Right ventricle myocardium superior (tissue), 1 donor: ENCODE measurements at regions not wholly inside any gene's neighbourhood (a gene's known extent, or its start where the extent isn't known, plus 50 kb on each side); places are given as distances from the start of the nearest gene placed in this dataset.

ENCODE experiments used
- ATAC-seq: fragments of 200-7000 bp; cut with Tn5 transposase; one replicate; pipeline ENCODE4 v1.9.1; 2020; ENCODE audit warnings: mild to moderate bottlenecking; ENCODE audit not compliant: poor library complexity
- DNase-seq: peaks from one replicate; pipeline ENCODE4 v3.0.0-alpha.2; 2020
- intact Hi-C: fragments of 100-400 bp; cut with DNase I; formaldehyde crosslinking; loops from one replicate; pipeline ENCODE4 v1.11.2; 2022
- donor health status: DM: no; HTN: yes; CAD: no; lungs with severe emphysema.

DNA sequence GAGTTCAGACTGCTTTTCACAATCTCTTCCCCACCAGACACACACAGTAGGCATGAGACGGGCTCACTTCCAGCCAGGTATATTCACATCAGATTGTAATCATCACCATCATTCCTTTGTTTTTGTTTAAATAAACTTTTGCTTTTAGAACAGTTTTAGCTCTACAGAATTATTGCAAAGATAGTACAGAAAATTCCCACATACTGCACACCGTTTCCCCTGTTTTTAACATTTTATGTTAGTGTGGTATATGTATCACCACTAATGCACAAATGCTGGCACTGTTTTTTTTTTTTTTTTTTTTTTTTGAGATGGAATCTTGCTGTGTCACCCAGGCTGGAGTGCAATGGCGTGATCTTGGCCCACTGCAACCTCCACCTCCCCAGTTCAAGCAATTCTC lies 83.3 kb upstream of the ANO1 start:
- intact Hi-C loops, result no loop called here
- no peak for ATAC-seq
- DNase-seq, result no peak

DNA sequence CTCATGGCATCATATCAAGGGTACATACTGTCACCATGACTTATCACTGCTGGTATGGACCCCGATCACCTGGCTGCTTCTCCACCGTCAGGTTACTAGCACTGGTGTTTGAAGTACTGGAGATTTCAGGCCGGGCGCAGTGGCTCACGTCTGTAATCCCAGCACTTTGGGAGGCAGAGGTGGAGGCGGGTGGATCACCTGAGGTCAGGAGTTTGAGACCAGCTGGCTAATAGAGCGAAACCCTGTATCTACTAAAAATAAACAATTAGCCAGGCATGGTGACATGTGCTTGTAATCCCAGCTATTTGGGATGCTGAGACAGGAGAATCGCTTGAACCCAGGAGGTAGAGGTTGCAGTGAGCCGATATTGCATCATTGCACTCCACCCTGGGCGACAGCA lies 82.4 kb upstream of the ANO1 start:
- intact Hi-C loops, result no loop called here
- no peak for DNase-seq
- no peak for ATAC-seq

DNA sequence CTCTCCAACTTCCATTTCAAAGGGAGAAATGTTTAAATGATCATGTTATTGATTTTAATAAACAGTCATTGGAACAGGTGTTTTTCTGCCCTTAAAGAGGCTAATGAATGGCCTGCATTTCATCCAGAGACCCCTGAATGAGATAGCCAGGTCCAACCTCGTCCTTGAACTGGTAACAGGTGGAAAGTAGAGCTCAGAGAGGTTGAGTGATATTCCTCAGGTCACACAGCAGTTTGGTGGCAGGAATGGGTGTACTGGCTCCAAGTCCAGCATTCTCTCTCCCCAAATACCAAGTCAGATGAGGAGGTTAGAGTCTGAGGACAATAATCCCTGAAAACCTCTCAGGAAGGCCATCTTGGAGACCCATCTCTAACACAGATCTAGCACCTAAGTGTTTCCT lies 81.7 kb upstream of the ANO1 start:
- ATAC-seq, result no peak
- no peak for DNase-seq
- intact Hi-C loops, result no loop called here

DNA sequence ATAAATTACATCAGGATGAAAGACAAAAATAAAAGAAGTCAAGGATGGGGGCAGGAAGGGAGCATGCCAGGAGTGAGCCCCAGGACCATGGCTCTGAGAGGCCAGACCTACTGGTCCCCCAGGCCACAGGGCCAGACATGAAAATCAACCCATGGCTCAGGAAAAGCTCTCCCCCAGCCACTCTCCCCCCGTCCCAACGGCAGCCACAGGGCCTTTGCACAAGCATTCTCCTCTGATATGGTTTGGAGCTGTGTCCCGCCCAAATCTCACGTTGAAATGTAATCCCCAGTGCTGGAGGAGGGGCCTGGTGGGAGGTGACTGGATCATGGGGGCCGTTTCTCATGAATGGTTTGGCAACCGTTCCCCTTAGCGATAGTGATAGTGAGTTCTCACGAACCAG lies 80.8 kb upstream of the ANO1 start:
- intact Hi-C loops, result no loop called here
- ATAC-seq (no peak), DNase-seq (no peak)

DNA sequence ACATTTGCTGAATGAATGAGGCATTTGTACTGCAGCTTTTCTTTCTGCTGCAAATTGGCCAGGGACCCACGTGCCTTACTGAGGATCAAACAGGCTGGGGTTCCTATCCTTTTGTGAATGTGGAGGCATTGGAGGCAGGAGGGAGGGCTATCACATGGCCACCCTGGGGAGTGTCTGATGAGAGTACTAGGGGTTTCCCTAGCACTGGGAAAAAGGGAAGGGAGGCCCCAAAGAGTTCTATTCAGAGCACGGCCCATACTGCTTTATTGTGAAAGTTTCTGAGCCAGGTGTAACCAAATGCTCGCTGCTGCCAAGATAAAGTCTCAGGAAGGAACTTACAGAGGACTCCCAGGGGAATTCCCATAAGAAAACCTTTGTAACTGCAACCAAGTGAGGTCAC lies 78.4 kb upstream of the ANO1 start:
- intact Hi-C loops, result no loop called here
- ATAC-seq, result no peak
- DNase-seq, result no peak

DNA sequence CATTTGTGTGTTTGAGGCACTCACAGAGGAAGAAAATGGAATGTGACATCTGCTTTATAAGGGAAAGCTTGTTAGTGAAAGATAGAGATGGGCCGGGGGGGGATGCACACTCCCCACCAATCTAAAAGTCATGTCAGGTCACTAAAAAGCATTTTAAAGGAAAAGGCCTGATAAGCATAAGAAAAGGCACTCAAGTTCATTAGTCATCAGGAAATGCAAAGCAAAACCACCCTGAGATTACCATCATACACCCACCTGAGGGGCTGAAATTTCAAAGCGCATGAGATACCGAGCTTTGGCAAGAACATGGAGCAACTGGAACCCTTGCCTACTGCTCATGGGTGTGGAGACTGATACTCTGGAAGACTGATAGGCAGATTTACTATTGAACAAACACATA lies 77.9 kb upstream of the ANO1 start:
- intact Hi-C loops, result no loop called here
- ATAC-seq (no peak), DNase-seq (no peak)

DNA sequence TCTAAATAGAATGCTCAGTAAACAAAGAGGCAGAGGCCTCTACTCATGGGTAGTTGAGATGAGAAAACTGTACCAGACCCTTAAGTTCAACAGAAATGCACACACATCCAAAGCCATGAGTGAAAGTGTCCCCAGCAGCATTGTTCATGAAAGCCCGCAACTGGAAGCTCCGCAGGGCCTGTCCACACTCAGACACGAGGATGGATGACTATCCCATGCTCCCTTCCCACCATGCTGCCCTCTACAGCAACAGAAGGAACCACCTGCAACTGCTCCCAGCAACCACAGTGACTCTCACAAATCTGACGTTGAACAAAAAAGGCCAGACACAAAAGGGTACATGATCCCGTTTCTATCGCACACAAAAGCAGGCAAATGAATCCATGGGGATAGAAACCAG lies 76.9 kb upstream of the ANO1 start:
- intact Hi-C loops, result no loop called here
- no peak for ATAC-seq
- no peak for DNase-seq

DNA sequence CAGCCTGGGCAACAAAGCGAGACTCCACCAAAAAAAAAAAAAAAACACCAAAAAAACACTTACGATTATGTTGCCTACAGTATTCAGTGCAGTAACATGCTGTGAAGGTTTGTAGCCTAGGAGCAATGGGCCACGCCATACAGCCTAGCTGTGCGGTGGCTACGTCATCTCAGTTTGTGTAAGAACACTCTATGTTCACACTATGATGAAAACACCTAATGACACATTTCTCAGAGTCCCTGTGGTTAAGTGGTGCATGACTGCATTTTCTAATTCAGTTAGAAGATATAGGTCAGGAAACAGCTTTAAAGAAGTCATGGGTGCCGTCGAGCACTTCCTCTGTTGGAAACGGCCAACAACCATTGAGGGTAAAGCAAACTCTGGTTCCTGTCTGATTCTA lies 75.7 kb upstream of the ANO1 start:
- no peak for DNase-seq
- intact Hi-C loops, result no loop called here
- no peak for ATAC-seq

DNA sequence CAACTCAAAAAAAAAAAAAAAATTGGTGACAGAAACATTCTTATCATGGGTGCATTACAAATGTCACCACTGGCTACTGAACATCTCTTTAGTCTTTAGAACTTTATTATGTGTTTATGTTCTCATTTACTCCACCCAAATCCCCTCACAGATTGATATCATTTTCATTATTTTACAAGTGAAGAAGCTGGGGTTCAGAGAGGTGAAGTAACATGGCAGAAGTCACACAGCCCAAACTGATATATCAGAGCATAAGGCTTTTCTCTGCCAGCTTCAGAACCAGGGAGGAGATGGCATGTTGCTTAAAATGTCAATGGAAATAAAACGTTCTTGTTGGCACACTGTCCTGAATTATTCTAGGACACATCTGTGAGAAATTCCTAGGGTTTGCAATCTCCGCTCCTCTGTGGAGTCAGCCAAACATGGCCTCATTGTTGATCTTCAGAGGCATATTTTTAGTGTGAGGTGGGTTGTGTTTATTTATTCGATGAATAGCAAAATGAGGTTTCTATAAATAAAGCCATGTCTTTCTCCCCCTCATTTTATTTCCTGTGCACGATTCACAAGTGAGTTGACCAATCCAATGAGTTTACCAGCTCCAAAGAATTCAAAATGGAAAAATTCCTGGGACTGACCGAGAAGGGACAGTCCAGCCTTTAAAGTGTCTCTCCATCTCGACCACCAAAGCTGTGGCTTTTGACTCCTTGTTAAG lies 72.9 kb upstream of the ANO1 start:
- intact Hi-C loops, result no loop called here
- ATAC-seq, result no peak

DNA sequence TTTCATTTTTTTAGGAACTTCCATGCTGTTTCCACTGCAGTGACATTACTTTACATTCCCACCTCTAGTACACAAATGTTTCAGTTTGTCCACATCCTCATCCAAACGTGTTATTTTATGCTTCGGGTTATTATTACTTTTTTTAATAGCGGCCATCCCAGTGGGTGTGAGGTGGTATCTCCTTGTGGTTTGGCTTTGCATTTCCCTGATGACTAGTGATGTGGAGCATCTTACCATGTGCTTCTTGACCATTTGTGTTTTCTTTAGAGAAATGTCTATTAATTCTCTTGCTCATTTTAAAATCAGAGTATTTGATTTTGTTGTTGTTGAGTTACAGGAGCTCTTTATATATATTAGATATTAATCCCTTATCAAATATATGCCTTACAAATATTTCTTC lies 70.3 kb upstream of the ANO1 start:
- DNase-seq, result no peak
- no peak for ATAC-seq
- intact Hi-C loops, result no loop called here

More for the DNA sequence above, 72.9 kb upstream of the ANO1 start:
- DNase-seq, result no peak

DNA sequence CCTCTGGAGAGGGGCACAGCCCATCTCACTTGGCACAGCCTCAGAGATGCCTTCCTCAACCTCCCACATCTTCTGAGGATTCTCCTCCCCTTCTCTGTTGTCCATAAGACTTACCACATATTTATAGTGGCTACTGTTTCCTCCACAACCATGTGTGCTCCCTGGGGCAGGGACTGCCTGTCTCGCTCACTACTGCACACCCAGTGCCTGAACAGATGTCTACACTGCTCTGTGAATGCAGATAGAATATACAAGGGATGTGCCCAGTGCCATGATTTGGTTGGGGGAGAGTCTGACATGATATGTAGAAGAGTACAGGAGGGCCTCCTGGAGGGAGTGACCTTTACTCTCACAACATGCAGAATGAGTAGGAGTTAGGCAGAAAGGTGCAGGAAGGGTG lies 67.3 kb upstream of the ANO1 start:
- intact Hi-C loops, result no loop called here
- ATAC-seq (no peak), DNase-seq (no peak)

DNA sequence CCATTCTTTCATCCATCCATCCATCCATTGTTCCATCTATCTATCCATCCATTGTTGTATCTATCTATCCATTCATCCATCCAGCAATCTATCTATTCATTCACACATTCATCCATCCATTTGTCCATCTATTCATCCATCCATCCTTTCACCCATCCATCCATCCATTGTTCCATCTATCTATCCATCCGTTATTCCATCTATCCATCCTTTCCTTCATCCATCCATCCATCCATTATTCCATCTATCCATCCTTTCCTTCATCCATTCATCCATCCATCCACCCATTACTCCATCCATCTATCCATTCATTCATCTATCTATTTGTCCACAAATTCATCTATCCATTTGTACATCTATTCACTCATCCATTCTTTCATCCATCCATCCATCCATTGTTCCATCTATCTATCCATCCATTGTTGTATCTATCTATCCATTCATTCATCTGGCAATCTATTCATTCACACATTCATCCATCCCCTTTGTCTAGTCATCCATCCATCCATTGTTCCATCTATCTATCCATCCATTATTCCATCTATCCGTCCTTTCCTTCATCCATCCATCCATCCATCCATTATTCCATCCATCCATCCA lies 65.9 kb upstream of the ANO1 start:
- ATAC-seq (no peak), DNase-seq (no peak)
- intact Hi-C loops, result no loop called here

DNA sequence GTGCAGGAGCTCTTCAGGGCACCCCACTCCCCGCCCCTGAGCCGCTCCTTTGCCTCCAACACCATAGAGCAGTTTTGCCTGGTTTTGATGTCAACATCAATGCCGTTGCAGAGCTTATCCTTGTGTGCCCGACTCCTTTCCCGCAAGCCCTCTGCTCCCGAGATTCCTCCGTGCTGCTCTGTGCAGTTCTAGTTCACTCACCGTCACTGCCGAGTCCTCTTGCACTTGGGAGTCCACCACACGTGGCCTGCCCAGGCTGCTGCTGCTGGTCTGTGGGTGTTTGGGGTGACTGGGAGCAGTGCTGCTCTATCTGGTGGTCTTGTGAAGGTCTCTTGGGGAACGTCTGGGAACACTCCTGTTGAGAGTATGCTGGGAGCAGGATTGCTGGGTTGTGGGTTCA lies 63.8 kb upstream of the ANO1 start:
- intact Hi-C loops, result no loop called here

DNA sequence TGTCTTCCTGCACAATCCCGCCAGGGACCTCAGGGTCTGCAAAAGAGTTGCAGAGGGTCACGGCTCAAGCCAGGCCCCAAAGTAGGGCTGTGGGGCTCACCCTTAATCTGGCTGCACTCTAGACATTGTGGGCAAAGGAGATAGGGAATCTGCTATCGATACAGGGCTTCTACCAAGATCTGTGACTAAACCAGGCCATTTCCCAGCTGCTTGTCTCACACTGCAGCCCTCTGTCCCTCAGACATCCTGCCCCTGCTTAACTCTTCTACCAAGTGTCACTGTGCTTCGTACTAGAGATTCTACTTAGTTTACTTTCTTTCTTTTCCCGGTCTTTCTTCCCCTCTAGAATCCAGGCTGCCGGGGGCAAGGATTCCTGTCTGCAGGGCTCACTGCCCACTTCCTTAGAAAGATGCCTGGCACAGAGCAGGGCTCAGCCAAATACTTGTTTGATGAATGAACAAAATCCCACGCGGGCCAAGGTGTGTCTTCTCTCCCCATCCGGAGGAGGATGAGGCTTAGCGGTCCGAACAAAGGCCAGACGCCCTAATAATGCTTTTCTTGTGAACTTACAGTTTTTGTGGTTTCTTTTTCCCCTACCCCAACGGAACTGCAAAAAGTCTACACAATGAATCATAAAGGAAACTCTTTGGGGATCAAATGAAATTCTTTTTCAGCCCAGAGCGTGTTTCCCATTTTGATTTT lies 61.3 kb upstream of the ANO1 start:
- no peak for ATAC-seq
- intact Hi-C loops, result no loop called here
- no peak for DNase-seq

More for the DNA sequence above, 63.8 kb upstream of the ANO1 start:
- no peak for DNase-seq
- no peak for ATAC-seq

DNA sequence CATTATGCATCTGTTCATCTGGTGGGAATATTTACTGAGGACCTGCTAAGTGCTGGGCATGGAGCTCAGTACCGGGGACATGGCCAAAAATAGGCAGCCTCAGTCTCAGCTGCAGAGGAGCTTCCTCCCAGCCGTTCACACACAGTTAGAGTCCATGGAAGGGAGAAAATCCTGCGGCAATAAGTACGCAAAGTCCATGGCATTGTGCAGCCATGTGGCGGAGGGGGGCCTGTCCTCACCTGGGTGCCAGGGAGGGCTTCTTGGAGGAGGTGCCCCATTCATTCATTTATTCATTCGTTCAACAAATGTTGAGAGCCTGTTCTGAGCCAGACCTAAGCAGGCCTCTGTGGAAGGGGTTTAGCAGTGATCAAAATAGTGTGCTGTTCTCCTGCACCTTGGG lies 59.3 kb upstream of the ANO1 start:
- DNase-seq, result no peak
- no peak for ATAC-seq
- intact Hi-C loops, result no loop called here

DNA sequence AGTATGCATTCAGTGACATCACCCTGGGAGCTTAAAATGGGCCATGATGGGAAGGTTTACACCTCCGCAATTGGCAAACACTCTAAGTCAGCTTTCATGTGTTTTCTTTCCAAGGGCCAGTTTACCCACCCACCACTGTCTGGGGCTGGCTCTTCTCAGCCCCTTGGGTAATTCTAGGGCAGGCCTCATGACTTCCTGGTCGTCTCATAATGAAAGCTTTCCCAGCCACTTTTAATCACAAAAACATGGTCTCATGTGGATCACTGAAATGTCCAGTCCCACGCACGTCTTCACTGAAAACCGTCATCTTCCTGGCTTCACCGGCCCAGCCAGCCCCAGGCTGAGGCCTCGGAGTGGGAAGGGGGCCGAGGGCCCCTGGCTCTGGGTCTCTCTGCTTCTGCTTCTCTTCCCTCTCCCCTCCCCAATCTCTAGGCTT lies 58.5 kb upstream of the ANO1 start:
- ATAC-seq (peak; percentile 65), DNase-seq (no peak)
- intact Hi-C loops, result no loop called here

DNA sequence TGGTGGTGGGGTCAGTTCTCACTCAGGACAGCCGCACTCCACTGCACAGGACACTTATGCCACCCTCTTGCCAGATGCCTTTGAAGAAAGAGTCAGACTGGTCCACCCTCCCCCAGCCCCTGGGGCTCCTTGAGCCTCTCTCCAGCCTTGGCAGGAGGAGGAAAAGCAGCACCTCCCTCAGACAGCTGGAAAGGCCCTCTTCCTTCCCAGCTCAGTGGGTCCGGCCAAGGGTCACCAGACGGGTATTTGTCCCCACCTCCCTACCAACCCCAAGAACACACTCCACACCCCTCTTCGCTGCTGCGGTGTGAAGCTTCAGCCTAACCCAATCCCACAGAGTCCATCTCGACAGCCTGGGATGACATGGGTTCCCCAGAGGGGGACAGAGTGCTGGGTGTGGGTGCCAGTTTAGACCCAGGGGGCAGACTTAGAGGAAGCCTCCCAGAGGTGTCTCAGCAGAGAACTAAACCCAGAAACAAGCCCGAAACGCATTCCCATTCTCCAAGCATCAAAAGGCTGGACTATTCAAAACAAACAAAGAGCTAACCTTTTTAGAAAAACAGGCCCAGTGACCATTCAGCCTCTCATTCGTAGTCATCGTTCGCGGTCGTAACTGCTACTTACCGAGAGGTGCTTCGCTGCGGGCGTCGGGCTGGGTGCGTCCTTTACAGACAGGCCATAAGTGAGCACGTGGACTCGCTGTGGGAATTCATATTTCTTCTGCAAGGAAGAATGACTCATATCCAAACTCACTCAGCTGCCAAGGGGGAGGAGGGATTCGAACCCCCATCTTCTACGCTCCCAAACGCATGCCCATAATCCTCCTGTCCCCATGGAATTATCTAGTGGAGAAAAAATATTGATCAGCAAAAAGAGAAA lies 57.5 kb upstream of the ANO1 start:
- ATAC-seq, result peak; percentile 55
- intact Hi-C loops, result no loop called here
- DNase-seq, result peak; percentile 49

DNA sequence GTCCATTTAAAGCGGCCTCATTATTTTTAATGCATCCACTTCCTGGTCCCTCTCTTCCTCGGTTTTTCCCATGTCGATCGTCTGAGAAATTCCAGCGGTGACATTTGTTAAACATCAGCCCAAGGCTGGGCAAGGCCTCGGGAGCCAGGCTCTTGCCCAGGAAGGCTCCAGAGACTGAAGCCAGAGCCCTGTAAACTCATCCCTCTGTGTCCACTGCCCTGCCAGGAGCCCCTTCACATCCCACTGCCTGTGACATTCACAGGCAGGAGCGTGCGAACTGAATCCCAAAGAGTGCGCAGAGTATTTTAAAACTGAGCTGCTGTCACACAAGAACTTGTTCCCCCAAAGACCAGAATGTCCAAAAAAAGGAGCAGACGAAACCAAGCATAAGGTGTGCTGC lies 56.5 kb upstream of the ANO1 start:
- DNase-seq, result no peak
- intact Hi-C loops, result no loop called here
- ATAC-seq, result no peak

DNA sequence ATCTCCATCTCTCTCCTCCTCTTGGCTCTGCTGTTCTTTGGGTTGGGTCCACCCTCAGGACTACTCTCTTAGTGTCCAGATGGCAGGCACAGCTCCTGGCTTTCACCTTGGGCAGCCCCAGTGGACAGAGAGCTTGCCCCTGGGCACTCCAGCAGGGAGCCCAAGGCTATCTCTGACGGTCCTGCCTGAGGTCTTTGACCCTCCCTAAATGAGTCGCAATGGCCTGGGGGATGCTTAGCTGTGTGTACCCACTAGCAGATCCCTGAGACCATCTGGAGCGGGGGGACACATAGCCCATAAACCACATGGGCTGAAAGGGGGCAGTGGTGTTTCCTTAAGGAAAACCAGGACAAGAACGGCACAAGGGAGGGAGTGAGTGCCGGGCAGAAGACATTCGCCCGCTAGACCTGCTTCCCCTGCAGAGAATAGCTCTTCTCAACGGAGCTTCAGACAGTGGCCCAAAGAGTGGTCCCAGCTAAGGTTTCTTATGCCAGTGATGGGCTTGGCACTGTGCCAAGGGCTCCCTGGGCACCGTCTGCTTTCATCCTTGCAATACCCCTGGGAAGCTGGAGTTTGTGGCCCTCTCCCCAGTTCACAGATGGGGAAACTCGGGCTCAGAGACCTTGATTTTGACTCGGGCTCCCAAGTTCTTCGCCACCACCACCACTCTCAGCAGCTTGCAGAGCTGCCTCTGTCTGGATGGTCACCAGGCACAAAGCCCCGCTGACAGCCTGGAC lies 53.9 kb upstream of the ANO1 start:
- intact Hi-C loops, result no loop called here
- DNase-seq (no peak), ATAC-seq (no peak)
